ENCODE measurements at regions not wholly inside any gene's neighbourhood (a gene's known extent, or its start where the extent isn't known, plus 50 kb on each side); places are given as distances from the start of the nearest gene placed in this dataset.

- Mint-ChIP-seq H3K27me3 (no peaks in the 10 kb centered on the region), H3K4me1 (no peaks in the 10 kb centered on the region), H3K4me3 (no peak overlapping the region), H3K36me3 (ENCODE audit: low read depth) (peaks cover 3% of the 10 kb centered on the region), H3K9me3 (peaks cover 19% of the 10 kb centered on the region), H3K27ac (no peak overlapping the region)
- TF ChIP-seq CTCF (IDR thresholded peaks at IDR 0.05), result no peak
- DNase-seq (no peak), ATAC-seq (ENCODE audit: low read depth) (no peak)
- ChIA-PET POLR2A (no interaction called here), CTCF (no interaction called here)
- intact Hi-C loops (cut with micrococcal nuclease), result no loop called here
These were observed 222.4 kb downstream of the KDR start for GRCh38 chr4:54902976-54903375.

- no peak for TF ChIP-seq CTCF (IDR thresholded peaks at IDR 0.05)
- H3K9me3 Mint-ChIP-seq, result peaks cover 16% of the 10 kb centered on the region
- H3K27ac Mint-ChIP-seq, result no peak overlapping the region
- ChIA-PET POLR2A (no interaction called here), CTCF (no interaction called here)
- H3K36me3 Mint-ChIP-seq (ENCODE audit: low read depth), result peaks cover 3% of the 10 kb centered on the region
- H3K4me1 Mint-ChIP-seq, result no peaks in the 10 kb centered on the region
- H3K4me3 Mint-ChIP-seq, result no peak overlapping the region
- H3K27me3 Mint-ChIP-seq, result no peaks in the 10 kb centered on the region
- intact Hi-C loops (cut with micrococcal nuclease), result no loop called here
- DNase-seq, result no peak
- no peak for ATAC-seq (ENCODE audit: low read depth)
These were observed 223.1 kb downstream of the KDR start for GRCh38 chr4:54902271-54902670.

GRCh38 chr4:54901202-54901601 lies 224.2 kb downstream of the KDR start:
- no peak for DNase-seq
- Mint-ChIP-seq H3K4me1 (no peaks in the 10 kb centered on the region), H3K36me3 (ENCODE audit: low read depth) (peaks cover 2% of the 10 kb centered on the region), H3K4me3 (no peak overlapping the region), H3K9me3 (peaks cover 9% of the 10 kb centered on the region), H3K27me3 (no peaks in the 10 kb centered on the region), H3K27ac (no peak overlapping the region)
- ChIA-PET CTCF (no interaction called here), POLR2A (no interaction called here)
- no peak for ATAC-seq (ENCODE audit: low read depth)
- intact Hi-C loops (cut with micrococcal nuclease), result no loop called here
- no peak for TF ChIP-seq CTCF (IDR thresholded peaks at IDR 0.05)

GRCh38 chr4:54898656-54899340 lies 226.6 kb downstream of the KDR start:
- Mint-ChIP-seq H3K9me3 (peaks cover 5% of the 10 kb centered on the region), H3K36me3 (ENCODE audit: low read depth) (no peaks in the 10 kb centered on the region), H3K27ac (no peak overlapping the region), H3K27me3 (no peaks in the 10 kb centered on the region), H3K4me1 (no peaks in the 10 kb centered on the region), H3K4me3 (no peak overlapping the region)
- POLR2A ChIA-PET, result no interaction called here
- no peak for TF ChIP-seq CTCF (IDR thresholded peaks at IDR 0.05)
- intact Hi-C loops (cut with micrococcal nuclease), result no loop called here
- CTCF ChIA-PET, result no interaction called here
- no peak for ATAC-seq (ENCODE audit: low read depth)
- DNase-seq, result no peak

- Mint-ChIP-seq H3K4me3 (no peak overlapping the region), H3K9me3 (peaks cover 5% of the 10 kb centered on the region), H3K4me1 (no peaks in the 10 kb centered on the region), H3K27ac (no peak overlapping the region), H3K27me3 (no peaks in the 10 kb centered on the region), H3K36me3 (ENCODE audit: low read depth) (no peaks in the 10 kb centered on the region)
- TF ChIP-seq CTCF (IDR thresholded peaks at IDR 0.05), result no peak
- CTCF ChIA-PET, result no interaction called here
- ATAC-seq (ENCODE audit: low read depth), result no peak
- intact Hi-C loops (cut with micrococcal nuclease), result no loop called here
- no peak for DNase-seq
- POLR2A ChIA-PET, result no interaction called here
These were observed 227.3 kb downstream of the KDR start for GRCh38 chr4:54898056-54898562.

All from activated B cell treated with CpG ODN at 0.5 μM for 24 hours (primary cell).